Inferior parietal cortex (tissue), 1 donor: ENCODE measurements at regions not wholly inside any gene's neighbourhood (a gene's known extent, or its start where the extent isn't known, plus 50 kb on each side); places are given as distances from the start of the nearest gene placed in this dataset.
A peak's percentile ranks its signal among the peaks of the same experiment; 100 is the strongest.

Experiments used
- DNase-seq: peaks from one replicate; pipeline ENCODE4 v3.0.0-alpha.2; 2016; ENCODE audit errors: extremely low spot score

DNA sequence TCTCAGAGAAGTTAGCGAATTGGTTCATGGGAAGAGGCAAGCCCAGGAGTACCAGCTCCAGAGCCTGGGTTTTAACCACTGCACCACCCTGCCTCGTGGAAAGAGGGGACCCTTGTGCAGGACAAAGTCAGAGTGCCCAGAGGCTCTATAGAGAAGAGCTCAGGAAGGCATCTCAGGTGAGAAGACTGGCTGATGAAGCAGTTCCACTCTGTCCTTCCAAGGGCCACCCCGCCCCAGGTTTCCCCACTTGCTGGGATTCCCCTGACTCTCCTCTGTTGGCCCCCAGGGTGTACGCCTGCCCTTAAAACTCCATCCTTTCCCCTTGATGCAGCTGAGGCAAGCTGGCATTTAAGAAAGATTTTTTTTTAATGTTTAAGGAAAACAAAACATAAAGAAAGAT lies 265.8 kb downstream of the BUD13 start:
- DNase-seq = no peak

- DNase-seq = no peak
Observed at GRCh38 chr11:116506263-116506825, 266.4 kb downstream of the BUD13 start.

DNA sequence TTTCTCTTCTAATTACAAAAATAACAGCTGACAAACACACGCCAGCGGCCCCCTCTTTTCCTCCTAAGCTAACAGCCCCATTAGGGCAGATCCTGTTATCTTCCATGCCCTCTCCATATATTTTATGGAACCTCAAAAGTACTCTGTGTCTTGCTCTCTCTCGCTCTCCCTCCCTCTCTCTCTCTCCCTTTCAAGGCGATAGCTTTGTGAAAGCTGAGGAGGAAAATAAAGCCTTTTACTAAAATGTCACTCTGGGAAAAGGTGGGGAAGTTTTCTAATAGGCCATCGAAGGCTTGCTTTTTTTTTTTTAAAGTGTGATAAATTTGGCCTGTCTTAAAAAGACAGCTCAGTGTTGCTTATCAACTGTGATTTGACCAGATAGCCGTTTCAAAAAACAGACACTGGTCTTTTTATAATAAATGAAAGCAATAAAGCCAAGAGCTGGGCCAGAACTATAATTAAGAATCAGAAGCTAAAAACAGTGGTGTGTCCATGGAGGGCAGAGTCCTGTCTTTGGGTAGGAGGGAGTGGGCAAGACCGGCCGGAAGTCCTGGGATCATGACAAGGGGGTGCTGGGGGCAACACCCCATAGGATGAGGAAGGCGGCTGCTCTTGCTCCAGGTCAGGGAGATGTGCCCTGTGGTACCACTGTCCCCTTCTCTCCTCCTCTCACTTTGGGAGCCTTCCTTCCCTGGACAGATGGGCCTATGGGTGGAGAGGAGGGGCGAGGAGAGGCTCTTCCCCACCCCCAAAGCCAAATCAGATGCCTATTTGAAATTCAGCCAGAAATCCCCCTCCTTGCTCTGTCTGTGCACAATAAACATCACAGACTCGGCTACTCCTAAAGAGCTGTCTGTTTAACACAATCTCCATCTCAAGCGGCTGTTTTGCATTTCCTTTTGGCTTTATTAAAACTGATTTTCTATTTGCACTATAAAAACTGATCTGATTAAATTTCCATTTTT lies 267.2 kb downstream of the BUD13 start:
- DNase-seq = no peak

- no peak for DNase-seq
Observed at GRCh38 chr11:116504541-116505297, 268.1 kb downstream of the BUD13 start.

DNA sequence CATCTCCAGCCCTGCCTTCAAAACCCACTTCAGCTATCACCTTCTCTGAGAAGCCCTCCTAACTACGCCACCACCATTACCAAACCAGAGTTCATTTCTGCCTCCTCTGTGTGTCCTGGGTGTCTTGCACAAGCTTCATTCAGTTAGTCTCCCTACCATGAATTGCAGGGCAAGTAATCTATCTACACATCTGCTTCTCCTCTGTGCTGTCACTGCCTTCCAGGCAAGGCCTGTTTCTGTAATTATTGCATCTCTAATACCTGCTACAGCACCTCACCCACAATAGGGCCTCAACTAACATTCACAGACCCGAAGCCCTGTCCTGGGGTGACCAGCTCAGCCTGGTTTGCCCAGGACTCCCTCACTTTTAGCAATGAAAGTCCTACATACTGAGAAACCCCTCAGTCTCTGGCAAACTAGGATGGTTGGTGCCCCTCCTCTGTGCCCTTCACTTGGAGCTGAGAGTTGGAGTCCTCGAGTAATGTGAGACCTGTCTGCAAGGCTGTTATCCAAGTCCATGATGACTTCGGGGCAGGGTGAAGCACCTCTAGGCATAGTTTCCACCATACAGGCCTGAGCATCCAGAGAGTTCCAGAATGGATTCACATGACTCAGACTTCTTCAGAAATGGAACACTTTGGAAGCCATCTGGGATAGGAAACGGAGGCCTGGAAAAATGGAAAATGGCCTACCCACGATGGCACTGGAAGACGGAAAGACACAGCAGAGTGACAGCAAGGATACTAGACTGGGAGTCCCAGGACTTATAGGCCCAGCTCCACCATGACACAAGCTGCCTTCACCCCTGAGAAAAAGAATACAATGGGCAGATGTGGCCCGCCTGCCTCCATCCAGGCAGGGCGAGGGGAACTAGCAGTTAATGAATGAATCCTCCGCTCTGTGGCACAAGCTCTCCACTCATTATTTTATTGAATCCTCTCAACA lies 269.3 kb downstream of the BUD13 start:
- no peak for DNase-seq

GRCh38 chr11:116502641-116503061 lies 270.1 kb downstream of the BUD13 start:
- DNase-seq = no peak

DNA sequence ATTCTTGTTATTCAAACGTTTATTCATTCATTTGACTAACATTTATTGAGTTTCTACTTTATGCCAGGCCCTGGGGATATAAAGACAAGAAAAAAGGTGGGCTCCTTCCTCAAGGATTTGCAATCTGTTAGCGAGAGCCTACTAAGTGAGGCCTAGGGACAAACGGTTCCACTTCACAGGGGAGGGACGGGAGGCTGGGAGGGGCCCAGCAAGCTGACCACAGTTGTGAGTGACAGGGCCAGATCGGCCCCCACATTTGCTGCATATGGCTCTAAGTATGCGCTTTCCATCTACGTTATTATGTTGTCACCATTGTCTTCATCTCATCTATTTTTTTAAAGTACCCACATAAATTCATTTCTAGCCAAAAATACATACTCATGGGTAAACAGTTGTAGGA lies 271.1 kb downstream of the BUD13 start:
- DNase-seq = no peak

DNA sequence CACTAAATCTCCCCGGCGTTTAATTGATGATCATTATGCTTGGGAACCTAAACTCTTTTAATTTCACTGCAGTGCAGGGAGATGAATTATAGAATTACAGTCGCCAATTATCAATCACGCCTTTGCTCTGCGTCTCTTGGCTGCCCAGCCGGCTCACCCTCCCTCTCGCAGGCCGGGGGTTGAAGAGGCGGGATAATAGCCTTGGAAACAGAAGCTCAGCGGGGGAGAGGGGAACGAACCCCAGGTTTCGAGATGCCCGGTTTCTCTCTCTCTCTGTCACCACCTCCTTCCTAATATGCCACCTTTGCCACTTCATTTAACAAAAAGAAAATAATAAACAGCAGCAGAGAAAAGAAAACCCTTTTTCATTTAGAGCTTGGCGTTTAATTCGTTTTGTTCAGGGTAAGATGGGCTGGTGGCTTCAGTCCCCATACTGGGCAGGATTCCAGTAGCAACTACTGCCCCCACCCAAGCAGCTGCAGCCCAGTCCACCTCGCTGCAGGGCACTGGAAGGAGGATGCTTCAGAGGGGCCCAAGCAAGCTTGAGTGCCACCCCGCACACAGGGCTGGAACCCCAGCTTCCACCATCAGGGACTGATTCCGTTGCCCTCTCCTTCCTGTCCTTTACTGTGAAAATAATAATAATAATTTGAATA lies 271.7 kb downstream of the BUD13 start:
- DNase-seq = no peak

- DNase-seq = no peak
Observed at GRCh38 chr11:116500026-116500946, 272.5 kb downstream of the BUD13 start.

DNA sequence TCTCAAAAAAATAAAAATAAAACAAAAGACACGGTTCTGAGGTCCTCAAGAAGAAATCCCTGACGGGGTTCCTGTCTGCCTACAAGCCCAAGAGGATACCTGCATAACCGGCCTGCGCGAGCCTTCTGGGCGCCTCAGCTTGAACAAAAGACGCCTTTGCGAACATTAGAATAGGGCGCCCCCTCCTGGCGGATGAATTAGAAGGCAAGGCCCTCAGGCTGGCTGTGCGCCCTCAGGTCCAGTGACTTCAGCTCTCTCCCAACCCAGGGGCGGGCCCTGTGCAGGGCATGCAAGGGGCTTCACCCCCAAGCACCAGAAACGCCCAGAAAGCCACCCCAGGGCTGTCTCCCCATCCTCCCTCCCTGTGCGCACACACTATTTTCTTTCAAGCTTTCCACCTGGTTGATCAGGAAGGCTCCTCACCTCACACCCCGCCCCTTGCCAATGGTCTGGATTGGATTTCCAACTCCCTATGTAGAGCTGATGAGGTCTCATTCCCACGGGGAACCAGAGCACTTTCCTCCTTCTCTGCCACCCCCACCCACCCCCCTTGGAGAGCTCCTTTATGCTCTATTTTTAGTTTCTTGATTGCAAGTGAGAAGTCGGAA lies 273.3 kb downstream of the BUD13 start:
- peak; percentile 51 for DNase-seq

DNA sequence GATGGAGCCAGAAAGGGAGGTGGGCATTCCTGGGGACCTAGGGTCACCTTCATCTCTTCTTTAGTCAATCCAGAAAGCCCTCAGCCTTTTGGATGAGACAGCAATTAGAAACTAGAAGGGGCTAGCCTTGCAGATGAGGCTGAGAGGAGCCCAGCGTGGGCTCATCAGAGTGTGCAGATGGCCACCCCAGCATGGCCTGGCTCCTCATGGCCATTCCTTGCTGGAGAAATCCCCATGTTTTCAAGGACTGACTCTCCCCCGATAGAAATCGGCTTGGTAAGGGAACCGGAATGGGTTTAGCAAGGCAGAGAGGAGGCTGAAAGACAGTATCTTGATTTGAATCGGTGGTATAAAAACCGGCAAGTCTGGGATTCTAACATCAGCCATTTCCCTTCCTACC lies 274.6 kb downstream of the BUD13 start:
- DNase-seq = no peak

DNA sequence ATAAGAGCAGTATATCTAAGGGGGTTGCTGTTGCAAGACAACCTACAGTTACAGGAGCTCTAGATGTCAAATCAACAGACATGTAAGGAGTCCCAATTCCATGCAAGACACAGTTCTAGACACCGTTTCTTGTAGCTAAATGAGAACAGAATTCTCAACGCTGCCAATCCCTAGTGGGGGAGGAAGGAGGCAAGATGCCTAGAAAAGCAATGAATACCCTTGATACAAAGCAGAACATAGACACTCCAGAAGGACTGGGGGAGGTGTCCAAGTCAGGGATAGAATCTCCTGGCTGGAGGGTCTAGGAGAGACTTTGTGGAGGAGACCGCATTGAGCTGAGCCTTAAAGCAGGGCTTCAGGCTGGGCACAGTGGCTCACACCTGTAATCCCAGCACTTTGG lies 280.2 kb downstream of the BUD13 start:
- peak; percentile 51 for DNase-seq

- no peak for DNase-seq
Observed at GRCh38 chr11:116488836-116489389, 283.9 kb downstream of the BUD13 start.

DNA sequence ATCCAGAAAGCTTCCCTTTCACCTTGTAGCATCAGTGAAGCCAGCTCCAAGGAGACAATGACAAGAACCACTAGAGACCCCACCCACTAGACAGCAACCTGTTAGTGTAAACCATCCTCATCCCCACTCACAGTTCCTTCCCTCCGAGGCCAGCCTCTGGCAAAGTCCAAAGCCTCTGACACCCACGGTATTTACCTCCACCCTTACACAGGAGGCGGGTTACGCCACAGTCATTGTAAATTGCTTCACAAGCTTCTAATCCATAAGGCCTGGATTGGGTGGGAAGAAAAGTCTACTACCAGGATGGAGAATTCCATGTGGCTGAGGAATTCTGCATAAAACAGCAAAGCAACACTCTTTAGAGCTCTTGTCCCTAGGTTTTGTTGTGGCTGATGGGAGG lies 287.4 kb downstream of the BUD13 start:
- no peak for DNase-seq

DNA sequence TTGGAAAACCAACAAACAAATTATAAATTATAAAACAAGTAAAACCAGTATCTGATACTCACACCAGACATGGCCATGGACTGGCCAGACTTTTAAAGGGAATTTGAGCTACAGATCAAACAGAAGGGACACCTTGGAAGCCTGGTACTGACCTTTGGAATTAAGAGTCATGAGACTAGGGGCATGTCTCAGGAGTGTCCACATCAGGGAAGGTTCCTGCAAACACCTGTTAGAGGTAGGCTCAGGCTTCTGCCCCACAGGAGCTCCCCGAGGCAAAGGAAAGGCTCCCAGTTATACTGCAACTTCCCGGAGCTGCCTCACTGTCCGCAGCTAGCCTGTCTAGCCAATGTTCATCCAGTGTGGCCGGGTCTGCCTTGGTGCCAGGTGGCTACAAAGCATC lies 290.1 kb downstream of the BUD13 start:
- DNase-seq = no peak

- DNase-seq = no peak
Observed at GRCh38 chr11:116481126-116481675, 291.6 kb downstream of the BUD13 start.

DNA sequence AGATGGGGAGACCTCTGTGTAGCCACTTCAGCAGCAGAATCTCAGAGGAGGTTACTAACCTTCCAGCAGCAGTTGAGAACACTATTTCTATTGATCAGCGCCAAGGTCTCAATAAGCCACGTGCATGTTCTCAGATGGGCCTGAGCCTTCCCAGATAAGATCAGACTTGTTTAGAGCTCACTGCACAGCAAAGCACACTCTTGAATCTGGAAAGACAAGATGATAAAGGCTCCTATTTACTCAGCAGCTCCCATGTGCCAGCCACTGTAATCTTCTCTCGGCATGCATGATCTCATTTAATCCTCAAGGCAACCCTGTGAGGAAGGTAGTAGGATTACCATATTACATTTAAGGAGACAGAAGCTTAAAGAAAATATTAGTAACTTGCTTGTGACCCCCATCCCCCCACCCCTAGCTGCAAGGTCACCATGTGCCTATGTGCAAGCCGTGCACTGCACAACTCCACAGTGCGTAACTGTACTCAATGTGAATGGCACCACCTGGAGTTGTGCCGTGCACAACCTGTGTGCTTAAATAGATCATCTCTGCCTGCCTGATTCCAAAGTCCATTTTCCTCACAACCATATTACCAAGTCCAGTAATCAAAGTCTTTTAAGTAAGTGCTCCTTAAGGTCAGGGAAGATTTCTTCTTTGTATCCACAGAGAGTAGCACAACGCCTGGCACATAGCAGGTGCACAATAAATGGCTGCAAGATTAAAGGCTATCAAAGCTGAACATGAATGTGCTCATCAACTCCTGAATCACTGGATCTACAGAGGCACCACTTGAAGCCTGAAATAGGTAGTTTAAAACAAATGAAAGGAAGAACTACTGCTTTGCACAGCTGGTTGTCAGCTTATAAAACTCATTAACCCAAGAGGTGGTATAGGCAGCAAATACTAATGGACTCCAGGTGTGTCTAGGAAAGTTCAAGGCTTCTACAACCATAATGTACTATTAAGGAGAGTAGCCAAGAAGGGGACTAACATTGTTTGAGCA lies 293.8 kb downstream of the BUD13 start:
- no peak for DNase-seq
